ENCODE measurements at regions not wholly inside any gene's neighbourhood (a gene's known extent, or its start where the extent isn't known, plus 50 kb on each side); places are given as distances from the start of the nearest gene placed in this dataset.

DNA sequence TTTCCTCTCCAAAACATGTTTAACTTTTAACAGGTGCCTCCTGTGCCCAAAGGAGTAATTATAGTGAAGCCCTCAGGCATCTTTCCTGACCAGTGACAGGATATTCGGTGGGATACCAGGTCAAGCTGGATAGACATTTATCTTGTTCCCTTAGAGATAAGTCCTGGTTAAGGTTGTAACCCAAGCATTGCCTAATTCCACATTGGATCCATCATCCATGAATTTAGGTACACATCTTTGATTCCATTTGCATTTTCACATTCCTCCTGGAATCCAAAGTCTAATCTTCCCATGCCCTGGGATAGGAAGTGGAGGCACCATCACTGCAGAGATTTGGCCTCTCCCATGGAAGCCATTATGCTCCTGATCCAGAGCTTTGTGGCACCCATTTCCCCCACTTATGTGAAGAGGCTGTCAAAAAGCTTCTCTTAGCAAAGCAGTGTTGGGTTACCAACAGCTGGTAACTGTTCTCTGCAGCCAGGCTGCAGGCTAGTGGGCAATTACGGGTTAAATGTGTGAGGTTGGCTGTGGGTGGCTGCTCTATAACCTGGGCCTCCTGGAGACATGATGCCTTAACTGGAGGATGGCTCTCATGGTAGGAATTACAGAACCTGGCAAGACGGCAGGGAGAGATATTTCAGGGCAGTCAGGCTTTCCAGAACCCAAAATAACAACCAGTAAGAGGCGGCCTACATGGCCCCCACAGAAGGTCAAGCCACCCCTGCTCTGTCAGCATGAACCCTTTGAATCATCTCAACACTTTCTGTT, 96.9 kb upstream of the VGLL2 start:
- TF ChIP-seq, protein P1, sequence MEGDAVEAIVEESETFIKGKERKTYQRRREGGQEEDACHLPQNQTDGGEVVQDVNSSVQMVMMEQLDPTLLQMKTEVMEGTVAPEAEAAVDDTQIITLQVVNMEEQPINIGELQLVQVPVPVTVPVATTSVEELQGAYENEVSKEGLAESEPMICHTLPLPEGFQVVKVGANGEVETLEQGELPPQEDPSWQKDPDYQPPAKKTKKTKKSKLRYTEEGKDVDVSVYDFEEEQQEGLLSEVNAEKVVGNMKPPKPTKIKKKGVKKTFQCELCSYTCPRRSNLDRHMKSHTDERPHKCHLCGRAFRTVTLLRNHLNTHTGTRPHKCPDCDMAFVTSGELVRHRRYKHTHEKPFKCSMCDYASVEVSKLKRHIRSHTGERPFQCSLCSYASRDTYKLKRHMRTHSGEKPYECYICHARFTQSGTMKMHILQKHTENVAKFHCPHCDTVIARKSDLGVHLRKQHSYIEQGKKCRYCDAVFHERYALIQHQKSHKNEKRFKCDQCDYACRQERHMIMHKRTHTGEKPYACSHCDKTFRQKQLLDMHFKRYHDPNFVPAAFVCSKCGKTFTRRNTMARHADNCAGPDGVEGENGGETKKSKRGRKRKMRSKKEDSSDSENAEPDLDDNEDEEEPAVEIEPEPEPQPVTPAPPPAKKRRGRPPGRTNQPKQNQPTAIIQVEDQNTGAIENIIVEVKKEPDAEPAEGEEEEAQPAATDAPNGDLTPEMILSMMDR (conservative IDR thresholded peaks at IDR 0.05): no peak
- Mint-ChIP-seq H3K36me3 (no peaks in the 10 kb centered on the region), H3K27me3 (peaks cover 3% of the 10 kb centered on the region), H3K27ac (no peak overlapping the region), H3K4me1 (ENCODE audit: unreplicated experiment) (peaks cover 10% of the 10 kb centered on the region), H3K9me3 (no peaks in the 10 kb centered on the region), H3K4me3 (no peak overlapping the region)
- DNase-seq (ENCODE audit: extremely low spot score, unreplicated experiment): no peak

DNA sequence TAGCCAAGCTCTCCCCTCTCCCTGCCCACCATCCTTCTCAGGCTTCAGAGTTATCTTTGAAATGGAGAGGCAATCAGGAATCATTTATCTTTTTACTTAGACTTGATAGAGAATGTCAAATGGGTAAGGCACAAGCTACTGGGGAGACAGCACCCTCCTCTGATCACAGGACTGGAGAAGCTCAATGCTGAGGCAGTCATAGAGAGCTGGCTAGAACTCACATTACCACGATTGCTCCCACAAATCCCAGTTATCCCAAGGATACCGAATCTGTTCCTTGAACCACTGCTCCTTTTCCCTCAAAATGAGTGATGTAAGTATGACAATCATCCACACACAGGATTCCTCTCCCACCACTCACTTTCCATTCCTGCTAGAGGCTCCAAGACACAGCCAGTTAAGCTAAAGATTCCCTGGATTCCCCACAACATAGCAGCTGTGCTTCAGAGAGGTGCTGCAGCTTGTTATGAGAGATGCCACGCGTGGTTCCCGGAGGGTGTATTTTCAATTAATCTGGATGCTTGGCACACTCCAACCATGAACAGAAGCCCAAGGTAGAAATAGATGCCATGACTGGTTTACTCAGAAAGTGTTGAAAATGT, 96.2 kb upstream of the VGLL2 start:
- Mint-ChIP-seq H3K36me3 (no peaks in the 10 kb centered on the region), H3K4me3 (no peak overlapping the region)

GRCh38 chr6:117169781-117170281, 95.5 kb upstream of the VGLL2 start:
- Mint-ChIP-seq H3K27me3 (peaks cover 3% of the 10 kb centered on the region), H3K4me3 (no peak overlapping the region), H3K9me3 (no peaks in the 10 kb centered on the region), H3K4me1 (ENCODE audit: unreplicated experiment) (peaks cover 10% of the 10 kb centered on the region), H3K27ac (no peak overlapping the region), H3K36me3 (no peaks in the 10 kb centered on the region)
- DNase-seq (ENCODE audit: extremely low spot score, unreplicated experiment): no peak
- TF ChIP-seq, protein P1 (conservative IDR thresholded peaks at IDR 0.05): no peak

More for the DNA sequence above, 96.2 kb upstream of the VGLL2 start:
- no peaks in the 10 kb centered on the region for H3K9me3 Mint-ChIP-seq
- no peak for DNase-seq (ENCODE audit: extremely low spot score, unreplicated experiment)
- H3K27ac Mint-ChIP-seq: no peak overlapping the region
- H3K4me1 Mint-ChIP-seq (ENCODE audit: unreplicated experiment): peaks cover 10% of the 10 kb centered on the region
- TF ChIP-seq, protein P1 (conservative IDR thresholded peaks at IDR 0.05): no peak
- peaks cover 3% of the 10 kb centered on the region for H3K27me3 Mint-ChIP-seq

DNA sequence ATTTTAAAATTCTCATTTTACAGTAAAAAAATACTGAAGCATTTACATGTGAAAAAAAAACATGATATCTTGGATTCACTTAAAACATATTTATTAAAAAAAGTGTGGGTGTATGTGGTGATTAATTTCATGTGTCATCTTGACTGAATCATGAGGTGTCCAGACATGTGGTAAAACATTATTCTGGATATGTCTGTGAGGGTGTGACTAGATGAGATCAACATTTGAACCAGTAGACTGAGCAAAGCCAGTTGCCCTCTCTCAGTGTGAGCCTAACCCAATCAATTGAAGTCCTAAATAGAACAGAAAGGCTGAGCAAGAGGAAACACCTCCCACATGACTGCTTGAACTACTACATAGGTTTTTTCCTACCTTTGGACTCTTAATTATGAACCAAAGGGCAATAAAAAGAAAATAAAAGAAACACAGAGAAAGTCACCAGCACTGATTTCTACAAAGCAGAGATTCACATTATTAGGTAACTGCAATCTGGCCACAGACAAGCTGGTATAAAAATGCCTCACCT, 90.5 kb upstream of the VGLL2 start:
- no peak for DNase-seq (ENCODE audit: extremely low spot score, unreplicated experiment)
- H3K36me3 Mint-ChIP-seq: no peaks in the 10 kb centered on the region
- peaks cover 9% of the 10 kb centered on the region for H3K9me3 Mint-ChIP-seq
- H3K27ac Mint-ChIP-seq: no peak overlapping the region
- TF ChIP-seq, protein P1 (conservative IDR thresholded peaks at IDR 0.05): no peak
- no peaks in the 10 kb centered on the region for H3K4me1 Mint-ChIP-seq (ENCODE audit: unreplicated experiment)
- H3K27me3 Mint-ChIP-seq: no peaks in the 10 kb centered on the region
- no peak overlapping the region for H3K4me3 Mint-ChIP-seq

- H3K27me3 Mint-ChIP-seq: no peaks in the 10 kb centered on the region
Observed at GRCh38 chr6:117188627-117189201, 76.6 kb upstream of the VGLL2 start.

More at GRCh38 chr6:117188627-117189201, 76.6 kb upstream of the VGLL2 start:
- no peak for DNase-seq (ENCODE audit: extremely low spot score, unreplicated experiment)
- TF ChIP-seq, protein P1 (conservative IDR thresholded peaks at IDR 0.05): peak; percentile 73
- H3K9me3 Mint-ChIP-seq: no peaks in the 10 kb centered on the region
- no peaks in the 10 kb centered on the region for H3K4me1 Mint-ChIP-seq (ENCODE audit: unreplicated experiment)
- no peaks in the 10 kb centered on the region for H3K36me3 Mint-ChIP-seq
- no peak overlapping the region for H3K27ac Mint-ChIP-seq
- H3K4me3 Mint-ChIP-seq: no peak overlapping the region
